HEK293 (cell line): ENCODE measurements at regions not wholly inside any gene's neighbourhood (a gene's known extent, or its start where the extent isn't known, plus 50 kb on each side); places are given as distances from the start of the nearest gene placed in this dataset.

Source experiments
- ATF2 ChIP-seq: fragments of 450-650 bp; formaldehyde crosslinking; IDR thresholded peaks from 2 replicates; pipeline ENCODE4 v1.5.1; 2016; ENCODE audit warnings: missing biosample characterization, missing genetic modification characterization, low read depth
- CTCF ChIP-seq: fragments of 450-650 bp; formaldehyde crosslinking; IDR thresholded peaks from 2 replicates; pipeline ENCODE4 v1.5.1; 2016; ENCODE audit warnings: missing biosample characterization, missing genetic modification characterization
- REPIN1 ChIP-seq: fragments of 450-650 bp; formaldehyde crosslinking; IDR thresholded peaks from 2 replicates; pipeline ENCODE4 v1.5.1; 2017; ENCODE audit warnings: missing biosample characterization, missing genetic modification characterization, low read depth
- SP3 ChIP-seq: fragments of 450-650 bp; formaldehyde crosslinking; IDR thresholded peaks from 2 replicates; pipeline ENCODE4 v1.5.1; 2016; ENCODE audit warnings: missing biosample characterization, missing genetic modification characterization
- YY1 ChIP-seq: fragments of 450-650 bp; formaldehyde crosslinking; IDR thresholded peaks from 2 replicates; pipeline ENCODE4 v1.5.1; 2018; ENCODE audit warnings: missing biosample characterization, missing genetic modification characterization
- ZFP37 ChIP-seq: fragments of 450-650 bp; formaldehyde crosslinking; IDR thresholded peaks from 2 replicates; pipeline ENCODE4 v1.5.1; 2016; ENCODE audit warnings: missing biosample characterization, missing genetic modification characterization
- ZNF112 ChIP-seq: fragments of 450-650 bp; formaldehyde crosslinking; IDR thresholded peaks from 2 replicates; pipeline ENCODE4 v1.5.0; 2017; ENCODE audit warnings: missing biosample characterization, missing genetic modification characterization
- ZNF138 ChIP-seq: fragments of 450-650 bp; formaldehyde crosslinking; IDR thresholded peaks from 2 replicates; pipeline ENCODE4 v1.5.1; 2016; ENCODE audit warnings: missing biosample characterization, missing genetic modification characterization, borderline replicate concordance
- ZNF140 ChIP-seq: fragments of 450-650 bp; formaldehyde crosslinking; IDR thresholded peaks from 2 replicates; pipeline ENCODE4 v1.5.1; 2016; ENCODE audit warnings: missing biosample characterization, missing genetic modification characterization
- ZNF175 ChIP-seq: fragments of 450-650 bp; formaldehyde crosslinking; IDR thresholded peaks from 2 replicates; pipeline ENCODE4 v1.5.1; 2016; ENCODE audit warnings: missing biosample characterization, missing genetic modification characterization
- ZNF274 ChIP-seq, 2 experiments: fragments of 200-500 bp in 1 of 2; fragments of 450-650 bp in 1 of 2; sonication (Bioruptor generic) in 1 of 2; formaldehyde crosslinking in 1 of 2; IDR thresholded peaks; 2 replicates each; pipeline versions ENCODE4 v1.5.1 to v1.6.1; 2014 to 2016; ENCODE audit warnings: borderline replicate concordance in 1 of 2, inconsistent platforms in 1 of 2, low read length in 1 of 2, missing biosample characterization in 1 of 2, missing genetic modification characterization in 1 of 2
- ZNF768 ChIP-seq: fragments of 450-650 bp; formaldehyde crosslinking; IDR thresholded peaks from 2 replicates; pipeline ENCODE4 v1.5.1; 2018; ENCODE audit warnings: missing biosample characterization, mild to moderate bottlenecking, missing genetic modification characterization
- ZNF776 ChIP-seq: fragments of 450-650 bp; formaldehyde crosslinking; IDR thresholded peaks from 2 replicates; pipeline ENCODE4 v1.5.0; 2017; ENCODE audit warnings: missing biosample characterization, missing genetic modification characterization, borderline replicate concordance
- ZNF837 ChIP-seq: fragments of 450-650 bp; formaldehyde crosslinking; IDR thresholded peaks from 2 replicates; pipeline ENCODE4 v1.5.1; 2016; ENCODE audit warnings: missing biosample characterization, missing genetic modification characterization

GRCh38 chr3:109553591-109554371, 216.4 kb upstream of the DPPA4 start:
- TF ChIP-seq ZNF274 (IDR thresholded peaks at IDR 0.05; ENCODE audit: low read length): no peak
- TF ChIP-seq ZNF274 (tag by site-specific recombination; IDR thresholded peaks at IDR 0.05; ENCODE audit: borderline replicate concordance): no peak
- no peak for TF ChIP-seq ATF2 (tag by site-specific recombination)
- no peak for TF ChIP-seq CTCF (tag by site-specific recombination)
- no peak for TF ChIP-seq ZNF175 (tag by site-specific recombination)
- TF ChIP-seq ZNF112 (tag by site-specific recombination): no peak
- no peak for TF ChIP-seq YY1 (tag by site-specific recombination)
- TF ChIP-seq ZNF768 (tag by site-specific recombination): no peak
- TF ChIP-seq ZNF837 (tag by site-specific recombination): no peak
- no peak for TF ChIP-seq ZNF776 (tag by site-specific recombination)
- no peak for TF ChIP-seq REPIN1 (tag by site-specific recombination)
- TF ChIP-seq ZNF138: no peak
- TF ChIP-seq SP3 (tag by site-specific recombination): no peak
- TF ChIP-seq ZFP37 (tag by site-specific recombination): no peak
- no peak for TF ChIP-seq ZNF140 (tag by site-specific recombination)
